Fibroblast of skin of back (primary cell): ENCODE measurements at regions not wholly inside any gene's neighbourhood (a gene's known extent, or its start where the extent isn't known, plus 50 kb on each side); places are given as distances from the start of the nearest gene placed in this dataset.
"Not testable (repeated sequence)": the region's sequence is repeated elsewhere in the genome, so short reads cannot be mapped to it uniquely, and the experiment has no call there.

Experiments
- DNase-seq: peaks from one replicate; pipeline ENCODE4 v3.0.0-alpha.2; 2013

- DNase-seq: no peak
Measured at GRCh38 chr1:19591482-19592091, 52.5 kb upstream of the NBL1 start.

- DNase-seq: no peak
Measured at GRCh38 chr1:19585507-19585906, 58.6 kb upstream of the NBL1 start.

- DNase-seq: peak; percentile 25
Measured at GRCh38 chr1:19582318-19582717, 61.8 kb upstream of the NBL1 start.

GRCh38 chr1:19581381-19581780, 62.7 kb upstream of the NBL1 start:
- DNase-seq: no peak

- DNase-seq: no peak
Measured at GRCh38 chr1:19577561-19577960, 66.5 kb upstream of the NBL1 start.

- peak; percentile 19 for DNase-seq
Measured at GRCh38 chr1:19577036-19577435, 67.1 kb upstream of the NBL1 start.

GRCh38 chr1:19569786-19570185, 74.3 kb upstream of the NBL1 start:
- DNase-seq: no peak

- no peak for DNase-seq
Measured at GRCh38 chr1:19567041-19567440, 77.1 kb upstream of the NBL1 start.

- no peak for DNase-seq
Measured at GRCh38 chr1:19564366-19564765, 79.0 kb upstream of the CAPZB start.

GRCh38 chr1:19563324-19564097, 78.2 kb upstream of the CAPZB start:
- peak; percentile 52 for DNase-seq

- no peak for DNase-seq
Measured at GRCh38 chr1:19562847-19563246, 77.5 kb upstream of the CAPZB start.

- no peak for DNase-seq
Measured at GRCh38 chr1:19560480-19560879, 75.1 kb upstream of the CAPZB start.

- peak; percentile 82 for DNase-seq
Measured at GRCh38 chr1:19559641-19560040, 74.3 kb upstream of the CAPZB start.

- DNase-seq: peak; percentile 17
Measured at GRCh38 chr1:19557609-19558051, 72.3 kb upstream of the CAPZB start.

- DNase-seq: no peak
Measured at GRCh38 chr1:19554090-19554489, 68.8 kb upstream of the CAPZB start.

- DNase-seq: no peak
Measured at GRCh38 chr1:19552291-19553010, 67.1 kb upstream of the CAPZB start.

- DNase-seq: not testable (repeated sequence)
Measured at GRCh38 chr1:19551837-19552236, 66.5 kb upstream of the CAPZB start.

- DNase-seq: not testable (repeated sequence)
Measured at GRCh38 chr1:19550437-19550836, 65.1 kb upstream of the CAPZB start.

GRCh38 chr1:19547814-19548213, 62.5 kb upstream of the CAPZB start:
- DNase-seq: no peak

GRCh38 chr1:19536519-19536918, 51.2 kb upstream of the CAPZB start:
- no peak for DNase-seq

GRCh38 chr1:19535214-19535613, 49.9 kb upstream of the CAPZB start:
- DNase-seq: no peak
